Stimulated activated CD8-positive, alpha-beta memory T cell treated with anti-CD3 and anti-CD28 coated beads, Interleukin-15, amount 100 ng/mL, for 24 hours (primary cell): ENCODE measurements at regions not wholly inside any gene's neighbourhood (a gene's known extent, or its start where the extent isn't known, plus 50 kb on each side); places are given as distances from the start of the nearest gene placed in this dataset.
"Not testable (repeated sequence)": the region's sequence is repeated elsewhere in the genome, so short reads cannot be mapped to it uniquely, and the experiment has no call there.

Source experiments
- DNase-seq: peaks from one replicate; pipeline ENCODE4 v3.0.0-alpha.2; 2020; ENCODE audit warnings: low read depth

GRCh38 chr2:192628017-192628416 is 433.3 kb upstream of the TMEFF2 start:
- DNase-seq: no peak

DNA sequence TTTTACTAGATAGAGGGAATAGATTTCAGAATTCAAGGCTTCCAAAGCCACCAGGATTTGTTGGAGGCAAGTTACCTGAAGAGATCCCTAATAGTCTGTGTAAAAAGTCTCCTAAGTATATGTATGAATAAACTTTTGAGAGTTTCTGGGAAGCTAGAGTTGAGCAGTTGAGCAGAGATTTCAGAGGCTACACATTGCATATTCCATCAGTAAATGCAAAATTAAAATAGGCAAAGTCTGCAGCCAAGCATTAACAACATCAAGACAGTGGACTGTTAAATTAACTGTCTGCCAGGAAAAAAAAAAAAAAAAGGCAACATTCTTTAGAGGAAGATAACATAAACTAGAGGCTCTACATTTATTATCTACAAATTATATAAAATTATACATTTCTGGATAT is 420.4 kb upstream of the TMEFF2 start:
- no peak for DNase-seq

GRCh38 chr2:192604295-192604694 is 409.6 kb upstream of the TMEFF2 start:
- no peak for DNase-seq

DNA sequence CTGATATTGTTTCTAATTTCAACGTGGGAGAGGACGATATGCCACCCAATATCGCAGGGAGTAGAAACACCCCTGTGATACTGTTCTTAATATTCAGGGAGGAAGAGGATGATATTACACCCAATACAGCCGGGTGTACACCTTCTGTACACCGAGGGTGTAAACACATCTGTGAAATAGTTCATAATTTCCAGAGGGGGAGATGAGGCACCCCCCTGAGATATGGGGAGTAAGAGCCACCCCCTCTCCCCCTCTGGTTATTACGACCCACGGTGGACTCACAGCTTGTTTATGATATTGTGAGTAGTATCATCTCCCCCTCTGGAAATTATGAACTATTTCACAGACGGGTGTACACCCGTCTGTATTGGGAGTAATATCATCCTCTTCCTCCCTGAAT is 403.9 kb upstream of the TMEFF2 start:
- not testable (repeated sequence) for DNase-seq

DNA sequence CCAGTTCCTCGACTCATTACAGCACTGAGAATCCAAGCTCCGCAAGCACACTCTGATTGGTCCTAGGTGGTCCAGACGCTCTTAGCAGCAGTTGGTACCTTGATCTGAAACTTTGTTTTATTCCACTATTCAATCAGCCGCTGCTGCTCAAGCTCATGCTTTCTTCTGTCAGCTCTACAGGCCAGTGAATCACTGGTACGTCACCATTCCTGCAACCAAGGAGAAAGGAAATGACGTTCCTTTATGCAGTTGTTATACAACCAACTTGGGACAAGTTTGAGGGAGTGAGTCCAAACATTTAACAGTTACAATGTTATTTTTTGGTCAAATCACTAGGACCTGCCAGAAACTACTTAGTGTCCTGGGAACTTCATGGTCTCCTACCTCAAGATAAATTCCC is 398.8 kb upstream of the TMEFF2 start:
- no peak for DNase-seq

- DNase-seq: no peak
Observed at GRCh38 chr2:192591617-192592016, 396.9 kb upstream of the TMEFF2 start.

DNA sequence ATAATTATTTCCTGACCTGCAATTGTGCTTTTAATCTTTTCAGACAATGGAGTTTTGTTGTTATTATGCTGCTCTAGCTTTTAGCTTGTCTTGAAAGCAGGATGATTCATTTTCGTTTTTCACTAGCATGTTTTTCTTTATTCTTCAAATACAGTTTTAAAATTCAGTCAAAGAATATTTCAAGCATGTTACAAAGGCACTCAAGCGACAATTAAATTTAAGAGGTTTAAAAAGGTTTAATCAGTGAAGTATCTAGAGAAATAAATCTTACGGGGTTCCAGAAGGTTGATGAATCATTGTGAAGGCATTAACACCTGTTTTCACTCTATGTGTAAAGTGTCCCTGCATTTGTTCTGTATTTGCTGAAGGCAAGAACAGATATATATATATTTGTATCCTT is 390.7 kb upstream of the TMEFF2 start:
- no peak for DNase-seq

GRCh38 chr2:192584976-192585375 is 390.2 kb upstream of the TMEFF2 start:
- no peak for DNase-seq

DNA sequence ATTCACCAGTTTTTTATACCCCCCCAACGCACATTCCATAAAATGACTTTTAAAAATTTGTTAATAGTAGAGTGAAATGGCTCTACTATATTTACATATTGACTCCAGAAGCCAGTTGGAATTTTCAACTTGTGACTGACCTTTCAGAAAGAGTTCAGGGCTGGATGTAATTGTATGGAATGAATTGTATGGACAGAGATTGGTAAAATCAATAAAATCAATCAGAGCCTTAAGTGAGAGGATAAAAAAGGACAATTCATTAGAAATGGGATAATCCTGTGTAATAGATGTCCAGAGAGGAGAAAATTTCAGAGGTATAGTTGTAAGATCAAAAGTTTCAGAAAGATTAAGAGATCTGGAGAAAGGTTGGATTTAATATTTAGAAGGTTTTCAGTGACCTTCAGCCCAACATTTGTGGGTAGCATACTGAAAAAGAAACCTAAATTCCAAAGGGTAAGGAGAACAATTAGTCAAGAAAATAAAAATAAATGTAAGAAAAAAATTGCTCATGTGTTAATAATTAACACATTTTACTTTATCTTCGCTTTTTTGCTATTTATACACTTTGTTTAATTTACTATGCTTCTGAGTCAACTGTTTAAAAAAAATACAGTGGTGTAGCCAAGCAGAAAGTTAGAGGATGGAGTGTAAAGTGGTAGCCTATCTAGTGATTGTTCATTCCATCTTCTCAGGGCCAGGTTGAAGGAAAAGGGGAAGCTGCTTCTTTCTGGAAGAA is 385.4 kb upstream of the TMEFF2 start:
- DNase-seq: no peak

GRCh38 chr2:192578780-192579179 is 384.0 kb upstream of the TMEFF2 start:
- no peak for DNase-seq

DNA sequence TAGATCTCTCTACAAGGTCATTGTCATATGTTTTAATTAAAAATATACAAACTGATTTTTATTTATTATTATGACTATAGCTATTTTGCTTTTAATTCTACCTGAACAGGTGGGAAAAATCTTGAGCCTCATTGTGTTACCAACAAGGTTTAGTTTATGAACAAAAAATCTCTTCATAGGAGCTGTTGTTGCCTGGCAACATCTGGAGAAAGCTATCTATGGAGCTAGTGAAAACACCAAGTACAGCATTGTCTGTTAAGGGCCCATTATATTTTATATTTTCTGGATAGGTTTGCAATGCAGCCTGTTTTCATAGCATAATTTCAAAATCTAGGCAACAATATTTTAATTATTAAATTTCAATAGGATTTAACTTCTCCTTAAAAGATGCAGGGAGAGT is 383.0 kb upstream of the TMEFF2 start:
- no peak for DNase-seq

DNA sequence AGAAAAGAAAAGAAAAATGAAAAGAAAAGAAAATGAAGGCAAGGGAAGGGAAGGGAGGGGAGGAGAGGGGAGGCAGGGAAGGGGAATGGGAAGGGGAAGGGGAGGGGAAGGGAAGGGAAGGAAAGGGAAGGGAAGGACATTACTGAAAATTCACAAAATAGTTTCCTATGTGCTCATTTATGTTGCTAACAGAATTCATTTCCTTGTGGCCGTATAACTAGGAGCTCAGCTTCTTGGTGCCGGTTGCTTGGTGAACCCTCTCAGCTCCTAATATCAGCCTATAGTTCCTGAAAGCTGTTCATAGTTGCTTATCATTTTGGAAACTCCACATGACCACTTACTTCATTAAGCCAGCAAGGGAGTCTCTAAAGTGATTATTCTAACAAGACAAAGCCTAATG is 379.8 kb upstream of the TMEFF2 start:
- DNase-seq: no peak

- no peak for DNase-seq
Observed at GRCh38 chr2:192571636-192572035, 376.9 kb upstream of the TMEFF2 start.

- DNase-seq: no peak
Observed at GRCh38 chr2:192570788-192571187, 376.1 kb upstream of the TMEFF2 start.

- DNase-seq: no peak
Observed at GRCh38 chr2:192566863-192567262, 372.1 kb upstream of the TMEFF2 start.

GRCh38 chr2:192560326-192560725 is 365.6 kb upstream of the TMEFF2 start:
- DNase-seq: no peak

DNA sequence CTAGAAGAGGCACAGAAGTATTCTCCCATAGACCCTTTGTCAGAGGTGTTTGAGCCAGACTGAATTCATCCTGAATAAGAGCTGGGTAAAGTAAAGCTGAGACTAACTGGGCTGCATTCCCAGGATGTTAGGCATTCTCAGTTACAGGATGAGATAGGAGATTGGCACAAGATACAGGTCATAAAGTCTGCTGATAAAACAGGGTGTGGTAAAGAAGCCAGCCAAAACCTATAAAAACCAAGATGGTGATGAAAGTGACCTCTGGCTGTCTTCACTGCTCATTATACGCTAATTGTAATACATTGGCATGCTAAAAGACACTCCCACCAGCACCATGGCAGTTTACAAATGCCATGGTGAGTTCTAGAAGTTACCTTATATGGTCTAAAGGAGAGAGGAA is 364.9 kb upstream of the TMEFF2 start:
- DNase-seq: no peak

- no peak for DNase-seq
Observed at GRCh38 chr2:192558637-192559036, 363.9 kb upstream of the TMEFF2 start.

GRCh38 chr2:192555740-192556139 is 361.0 kb upstream of the TMEFF2 start:
- DNase-seq: no peak

- DNase-seq: no peak
Observed at GRCh38 chr2:192551760-192552159, 357.0 kb upstream of the TMEFF2 start.

GRCh38 chr2:192546565-192546964 is 351.8 kb upstream of the TMEFF2 start:
- DNase-seq: no peak

DNA sequence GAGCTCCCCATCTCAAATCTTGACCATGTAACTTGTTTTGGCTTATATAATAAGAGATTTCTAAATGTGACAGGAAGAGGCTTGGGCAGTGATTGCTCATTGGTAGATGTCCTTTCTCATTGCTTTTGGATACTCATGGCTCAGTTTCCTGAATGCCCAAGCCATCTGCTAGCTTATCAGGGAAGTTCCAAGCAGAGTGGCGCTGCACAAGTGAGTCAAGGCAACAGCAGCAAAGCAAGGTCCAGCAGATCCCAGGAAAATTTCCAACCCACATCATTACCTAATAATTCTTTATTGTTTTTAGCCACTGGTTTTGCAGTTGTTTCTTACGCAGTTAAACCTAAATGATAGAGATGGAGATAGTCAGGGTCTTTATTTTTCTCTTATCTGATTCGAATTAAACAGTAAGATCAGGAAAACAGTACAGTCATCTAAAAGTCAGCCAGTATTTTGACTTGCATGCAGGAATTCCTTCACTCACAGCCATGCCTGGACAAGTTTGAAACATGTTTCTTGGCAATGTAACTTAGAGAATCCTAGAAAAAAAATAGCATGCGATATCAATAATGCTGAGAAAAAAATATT is 349.7 kb upstream of the TMEFF2 start:
- DNase-seq: no peak

- not testable (repeated sequence) for DNase-seq
Observed at GRCh38 chr2:192542148-192543066, 347.7 kb upstream of the TMEFF2 start.
